ENCODE measurements at regions not wholly inside any gene's neighbourhood (a gene's known extent, or its start where the extent isn't known, plus 50 kb on each side); places are given as distances from the start of the nearest gene placed in this dataset.

- Histone ChIP-seq H3K27me3 (ENCODE audit: insufficient read depth, low read length) (no peaks in the 10 kb centered on the region), H3K9me3 (ENCODE audit: control insufficient read depth, low read depth, low read length) (no peaks in the 10 kb centered on the region), H3K56ac (ENCODE audit: insufficient read length, low read depth, low read length) (no peak overlapping the region), H2BK20ac (ENCODE audit: low read depth, low read length, poor library complexity, severe bottlenecking) (no peak overlapping the region), H2AK5ac (ENCODE audit: insufficient read length, low read length) (no peak overlapping the region), H4K5ac (ENCODE audit: insufficient read length, low read depth, low read length) (no peak overlapping the region), H3K18ac (ENCODE audit: insufficient read length, low read depth, low read length) (no peak overlapping the region), H2BK12ac (ENCODE audit: insufficient read length, low read depth, low read length) (no peak overlapping the region), H3K4me1 (ENCODE audit: insufficient read depth, low read length) (no peaks in the 10 kb centered on the region; the same call in 1 of the 2 replicates), H2AFZ (ENCODE audit: low read length) (no peak overlapping the region), H3K4me2 (ENCODE audit: insufficient read depth, insufficient read length, low read length) (no peak overlapping the region), H4K8ac (replicated peaks; ENCODE audit: insufficient read length, low read depth, low read length) (no peak overlapping the region), H4K20me1 (ENCODE audit: control insufficient read depth, insufficient read depth, insufficient read length) (no peaks in the 10 kb centered on the region), H3K79me1 (ENCODE audit: insufficient read depth, low read depth, low read length, poor library complexity, severe bottlenecking) (no peaks in the 10 kb centered on the region), H2BK120ac (ENCODE audit: low read depth, low read length, poor library complexity, severe bottlenecking) (no peak overlapping the region), H4K91ac (ENCODE audit: insufficient read length, low read depth, low read length) (no peak overlapping the region), H3K9ac (ENCODE audit: extremely low read depth, insufficient read length, low read length) (no peak overlapping the region), H3K79me2 (ENCODE audit: insufficient read depth, low read length) (no peaks in the 10 kb centered on the region), H2BK5ac (ENCODE audit: insufficient read length, low read length) (no peak overlapping the region), H3K14ac (ENCODE audit: insufficient read depth, low read length) (no peak overlapping the region), H3K4ac (ENCODE audit: low read depth, low read length) (no peak overlapping the region), H3T11ph (ENCODE audit: low read length) (no peak overlapping the region), H3K23me2 (ENCODE audit: insufficient read length, low read depth, low read length, poor library complexity, severe bottlenecking) (no peaks in the 10 kb centered on the region), H3K27ac (ENCODE audit: insufficient read length, low read depth, low read length) (no peak overlapping the region), H2BK15ac (ENCODE audit: low read depth, low read length) (no peak overlapping the region), H3K23ac (ENCODE audit: insufficient read length, low read depth, low read length) (no peak overlapping the region)
- no CpG with 5 or more reads among the region's 5 CpGs for WGBS (ENCODE audit: extremely low coverage, insufficient read length, low lambda C conversion rate)
- Mint-ChIP-seq H3K27me3 (ENCODE audit: low read depth) (no peaks in the 10 kb centered on the region), H3K4me1 (peaks cover 13 to 15% of the 10 kb centered on the region in 2 experiments), H3K36me3 (ENCODE audit: insufficient read depth in 1 of 3, low read depth in 3 of 3) (no peaks in the 10 kb centered on the region), H3K27ac (no peak overlapping the region; a peak in 1 of 7 replicates), H3K4me3 (no peak overlapping the region), H3K9me3 (no peaks in the 10 kb centered on the region)
- TF ChIP-seq, protein P1, sequence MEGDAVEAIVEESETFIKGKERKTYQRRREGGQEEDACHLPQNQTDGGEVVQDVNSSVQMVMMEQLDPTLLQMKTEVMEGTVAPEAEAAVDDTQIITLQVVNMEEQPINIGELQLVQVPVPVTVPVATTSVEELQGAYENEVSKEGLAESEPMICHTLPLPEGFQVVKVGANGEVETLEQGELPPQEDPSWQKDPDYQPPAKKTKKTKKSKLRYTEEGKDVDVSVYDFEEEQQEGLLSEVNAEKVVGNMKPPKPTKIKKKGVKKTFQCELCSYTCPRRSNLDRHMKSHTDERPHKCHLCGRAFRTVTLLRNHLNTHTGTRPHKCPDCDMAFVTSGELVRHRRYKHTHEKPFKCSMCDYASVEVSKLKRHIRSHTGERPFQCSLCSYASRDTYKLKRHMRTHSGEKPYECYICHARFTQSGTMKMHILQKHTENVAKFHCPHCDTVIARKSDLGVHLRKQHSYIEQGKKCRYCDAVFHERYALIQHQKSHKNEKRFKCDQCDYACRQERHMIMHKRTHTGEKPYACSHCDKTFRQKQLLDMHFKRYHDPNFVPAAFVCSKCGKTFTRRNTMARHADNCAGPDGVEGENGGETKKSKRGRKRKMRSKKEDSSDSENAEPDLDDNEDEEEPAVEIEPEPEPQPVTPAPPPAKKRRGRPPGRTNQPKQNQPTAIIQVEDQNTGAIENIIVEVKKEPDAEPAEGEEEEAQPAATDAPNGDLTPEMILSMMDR (conservative IDR thresholded peaks at IDR 0.05): no peak
- DNase-seq: no peak
Measured at GRCh38 chr2:145022666-145023333, 502.9 kb upstream of the ZEB2 start.
